Endothelial cell of umbilical vein (primary cell): ENCODE measurements at regions not wholly inside any gene's neighbourhood (a gene's known extent, or its start where the extent isn't known, plus 50 kb on each side); places are given as distances from the start of the nearest gene placed in this dataset.

Experiments used
- BruUV-seq: library from RNA; stranded (reverse); fragments of 400-500 nt; replicated peaks from 2 replicates; lab custom pipeline; 2021; lab: Mats Ljungman, UMichigan
- CTCF ChIA-PET: fragments of 300-600, 350-600 bp; sonication (Branson Sonifier 250); formaldehyde crosslinking; loops from one replicate; lab custom pipeline; 2021; ENCODE audit warnings: antibody characterized with exemption, inconsistent platforms; lab: Charles Lee
- POLR2A ChIA-PET: fragments of 300-600, 350-600 bp; sonication (Branson Sonifier 250); formaldehyde crosslinking; loops from one replicate; lab custom pipeline; 2021; ENCODE audit warnings: antibody characterized with exemption, inconsistent platforms; lab: Charles Lee
- DNase-seq: peaks from one replicate; pipeline ENCODE4 v3.0.0-alpha.2; 2011; ENCODE audit warnings: low read depth, low spot score
- FAIRE-seq: peaks from 2 replicates; lab custom pipeline; 2011; peaks lifted over from hg19 to GRCh38; lab: Jason Lieb, UNC
- H2AFZ ChIP-seq: 2 replicates; pipeline ENCODE4 v1.6.0; 2012; ENCODE audit warnings: low read depth, low read length, control low read depth, inconsistent platforms
- H3K27ac ChIP-seq: 2 replicates; pipeline ENCODE4 v1.5.1; 2011; ENCODE audit warnings: low read depth, mild to moderate bottlenecking, control low read depth, low read length, moderate library complexity; ENCODE audit not compliant: insufficient read depth
- H3K27me3 ChIP-seq, 2 experiments: 2 replicates each; pipeline versions ENCODE4 v1.6.0 to v1.6.1; 2011; ENCODE audit warnings: low read length in 2 of 2, mixed read lengths in 1 of 2; ENCODE audit not compliant: control insufficient read depth in 2 of 2, insufficient read depth in 2 of 2
- H3K36me3 ChIP-seq, 2 experiments: 2 replicates in 1 of 2; 3 replicates in 1 of 2; pipeline ENCODE4 v1.5.1; 2011; ENCODE audit warnings: low read length in 2 of 2, mild to moderate bottlenecking in 1 of 2, moderate library complexity in 1 of 2; ENCODE audit not compliant: control insufficient read depth in 2 of 2, insufficient read depth in 2 of 2; ENCODE audit errors: extremely low read depth in 1 of 2
- H3K4me1 ChIP-seq: 3 replicates; pipeline ENCODE4 v1.5.1; 2011; ENCODE audit warnings: mild to moderate bottlenecking, low read length; ENCODE audit not compliant: control insufficient read depth, insufficient read depth; ENCODE audit errors: extremely low read depth
- H3K4me2 ChIP-seq: 2 replicates; pipeline ENCODE4 v1.6.1; 2011; ENCODE audit warnings: low read length, control low read depth, mixed read lengths; ENCODE audit not compliant: insufficient read depth
- H3K4me3 ChIP-seq, 3 experiments: fragments of 200-600 bp in 1 of 3; sonication (generic), shearing (Covaris generic) in 1 of 3; replicated peaks in 1 of 3; 2 replicates each; pipeline ENCODE4 v1.5.1; 2011 to 2016; ENCODE audit warnings: control low read depth in 3 of 3, low read length in 3 of 3, mild to moderate bottlenecking in 2 of 3, inconsistent platforms in 1 of 3, low read depth in 1 of 3, moderate library complexity in 1 of 3; ENCODE audit not compliant: insufficient read depth in 1 of 3
- H3K79me2 ChIP-seq: 2 replicates; pipeline ENCODE4 v1.6.0; 2012; ENCODE audit warnings: low read length, inconsistent platforms; ENCODE audit not compliant: control insufficient read depth, insufficient read depth
- H3K9ac ChIP-seq: replicated peaks from 2 replicates; pipeline ENCODE3; 2011; ENCODE audit warnings: low read length, control low read depth; ENCODE audit not compliant: insufficient read depth; ENCODE audit errors: extremely low read depth
- H3K9me1 ChIP-seq: replicated peaks from 3 replicates; pipeline ENCODE4 v1.6.0; 2011; ENCODE audit warnings: mild to moderate bottlenecking, low read length; ENCODE audit not compliant: control insufficient read depth, insufficient read depth; ENCODE audit errors: extremely low read depth
- H3K9me3 ChIP-seq: replicated peaks from 2 replicates; pipeline ENCODE4 v1.5.1; 2012; ENCODE audit warnings: low read length, inconsistent platforms; ENCODE audit not compliant: control insufficient read depth, insufficient read depth
- H4K20me1 ChIP-seq: replicated peaks from 2 replicates; pipeline ENCODE3; 2011; ENCODE audit warnings: mild to moderate bottlenecking, low read length; ENCODE audit not compliant: control insufficient read depth, insufficient read depth; ENCODE audit errors: extremely low read depth
- CTCF ChIP-seq, 2 donors: IDR thresholded peaks; 1 replicate in 1 of 2; 2 replicates in 1 of 2; pipeline ENCODE4 v1.5.1; 2011; ENCODE audit warnings: low read length in 2 of 2, mild to moderate bottlenecking in 2 of 2, moderate library complexity in 2 of 2, control low read depth in 1 of 2, inconsistent platforms in 1 of 2, low read depth in 1 of 2; ENCODE audit not compliant: insufficient read depth in 1 of 2; ENCODE audit errors: extremely low read depth in 1 of 2
- EZH2 ChIP-seq: IDR thresholded peaks from 2 replicates; pipeline ENCODE4 v1.6.1; 2012; ENCODE audit warnings: borderline replicate concordance, low read depth, mild to moderate bottlenecking, moderate library complexity, low read length, inconsistent platforms; ENCODE audit not compliant: severe bottlenecking
- FOS ChIP-seq: IDR thresholded peaks from 2 replicates; pipeline ENCODE4 v1.6.1; 2011; ENCODE audit warnings: mild to moderate bottlenecking, low read length, moderate library complexity, borderline replicate concordance; ENCODE audit not compliant: insufficient read depth
- GATA2 ChIP-seq: IDR thresholded peaks from 2 replicates; pipeline ENCODE4 v1.7.0; 2011; ENCODE audit warnings: low read depth, mild to moderate bottlenecking, moderate library complexity, mixed read lengths, low read length; ENCODE audit not compliant: insufficient read length, insufficient read depth
- JUN ChIP-seq: IDR thresholded peaks from 2 replicates; pipeline ENCODE4 v1.6.1; 2011; ENCODE audit warnings: borderline replicate concordance, low read depth; ENCODE audit not compliant: insufficient read length, insufficient read depth
- MAX ChIP-seq: IDR thresholded peaks from 2 replicates; pipeline ENCODE4 v1.6.1; 2011; ENCODE audit not compliant: insufficient read depth, insufficient read length
- MYC ChIP-seq: IDR thresholded peaks from one replicate; pipeline ENCODE4 v1.6.1; 2011; ENCODE audit warnings: mild to moderate bottlenecking, low read depth, low read length
- POLR2A ChIP-seq: IDR thresholded peaks from 2 replicates; pipeline ENCODE4 v1.6.1; 2012; ENCODE audit warnings: low read depth, mild to moderate bottlenecking, control low read depth, low read length
- POLR2AphosphoS5 ChIP-seq: IDR thresholded peaks from 2 replicates; pipeline ENCODE4 v1.6.1; 2012; ENCODE audit warnings: low read depth, mild to moderate bottlenecking, control low read depth, low read length, moderate library complexity; ENCODE audit not compliant: insufficient read depth
- dilution Hi-C: fragments of 300-500 bp; cut with MboI; formaldehyde crosslinking; loops from one replicate; pipeline ENCODE4 v1.15.0; 2019; ENCODE audit warnings: low sequenced_read_pairs; ENCODE audit not compliant: extremely low pct_ligation_motif_present
- intact Hi-C: fragments of 100-400 bp; cut with micrococcal nuclease; formaldehyde crosslinking; loops from one replicate; pipeline ENCODE4 v1.10.0; 2022

- intact Hi-C loops, result no loop called here
- H3K9ac ChIP-seq, result no peak overlapping the region
- dilution Hi-C loops, result no loop called here
- H3K9me1 ChIP-seq, result no peaks in the 10 kb centered on the region
- FAIRE-seq (no peak), DNase-seq (no peak)
- H3K27me3 ChIP-seq, result no peaks in the 10 kb centered on the region
- H4K20me1 ChIP-seq, result no peaks in the 10 kb centered on the region
- no peak overlapping the region for H3K27ac ChIP-seq
- no peaks in the 10 kb centered on the region for H3K79me2 ChIP-seq
- no TSS peak for BruUV-seq
- ChIA-PET CTCF (no interaction called here), POLR2A (no interaction called here)
- H3K36me3 ChIP-seq, result no peaks in the 10 kb centered on the region
- TF ChIP-seq MAX (no peak), CTCF (IDR thresholded peaks at IDR 0.05; ENCODE audit: extremely low read depth in 1 of 2, insufficient read depth in 1 of 2, low read depth in 1 of 2, low read length in 2 of 2) (no peak), FOS (no peak), JUN (no peak), POLR2AphosphoS5 (no peak), EZH2 (no peak), GATA2 (no peak), MYC (no peak), POLR2A (no peak)
- no peak overlapping the region for H2AFZ ChIP-seq
- no peak overlapping the region for H3K4me3 ChIP-seq
- no peak overlapping the region for H3K4me2 ChIP-seq
- peaks cover 3% of the 10 kb centered on the region for H3K4me1 ChIP-seq
- H3K9me3 ChIP-seq, result no peaks in the 10 kb centered on the region
These were observed 77.5 kb downstream of the MID1IP1 start for GRCh38 chrX:38878641-38879340.
